Amygdala (tissue), 56 donors: ENCODE measurements at regions not wholly inside any gene's neighbourhood (a gene's known extent, or its start where the extent isn't known, plus 50 kb on each side); places are given as distances from the start of the nearest gene placed in this dataset.

Experiments
- DNase-seq, 56 donors: peaks; one replicate each; lab custom pipeline; 2025; lab: John Stamatoyannopoulos, UW

DNA sequence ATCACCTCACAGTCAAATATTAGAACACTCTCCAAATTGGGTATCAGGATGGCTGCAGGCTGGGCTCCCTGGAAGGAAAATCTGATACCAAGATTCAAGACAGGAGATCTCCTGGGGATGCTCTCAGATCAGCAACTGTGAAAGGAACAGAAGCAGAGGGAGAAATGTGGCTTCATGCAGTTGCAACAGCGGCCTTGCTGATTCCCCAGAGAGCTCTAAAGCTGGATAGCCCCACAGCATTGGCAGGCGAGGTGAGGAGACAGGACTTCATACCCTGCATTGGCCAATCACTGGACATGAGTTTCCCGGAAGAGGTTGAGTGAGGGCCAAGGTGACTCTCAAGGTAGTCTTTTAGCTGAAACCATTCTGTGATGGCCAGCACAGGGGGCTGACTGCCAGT, 190.6 kb downstream of the PTPN20 start:
- DNase-seq: no peak

GRCh38 chr10:47104151-47104605, 192.9 kb downstream of the PTPN20 start:
- DNase-seq: no peak

- no peak for DNase-seq
Observed at GRCh38 chr10:47104786-47105385, 193.7 kb downstream of the PTPN20 start.

DNA sequence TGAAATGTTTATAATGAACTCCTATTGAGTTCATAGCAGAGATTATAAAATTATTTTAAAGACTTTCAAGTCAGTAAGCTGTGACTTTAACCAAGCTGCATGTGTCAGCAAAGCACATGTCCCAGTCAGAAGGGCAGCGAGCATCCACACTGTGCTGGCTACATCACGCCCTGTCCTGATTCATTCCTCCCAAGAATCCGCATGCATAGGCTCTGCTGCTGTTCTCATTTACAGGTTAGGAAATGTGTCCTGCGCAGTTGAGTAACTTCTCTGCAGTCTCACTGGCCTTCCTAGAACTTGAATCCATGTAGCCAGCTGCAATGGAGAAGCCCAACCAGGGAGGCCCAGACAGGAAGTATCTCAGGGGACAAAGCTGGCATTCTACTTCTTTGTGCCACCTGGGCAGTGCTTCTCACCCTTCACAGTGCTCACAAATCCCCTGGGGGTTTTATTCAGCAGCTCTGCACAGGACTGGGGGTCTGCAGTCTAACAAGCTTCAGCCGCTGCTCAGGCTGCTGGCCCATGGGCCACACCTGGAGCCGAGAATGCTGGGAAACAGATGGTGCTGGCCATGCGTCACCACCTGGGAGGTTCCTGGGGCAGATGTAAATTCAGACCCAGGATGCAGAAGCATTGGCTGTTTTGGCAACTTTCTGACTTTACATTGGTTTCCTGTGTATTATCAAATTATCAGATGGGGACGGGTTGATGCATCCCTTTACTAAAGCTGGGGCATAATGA, 192.8 kb upstream of the GDF10 start:
- DNase-seq: no peak

GRCh38 chr10:47109906-47110305, 190.1 kb upstream of the GDF10 start:
- DNase-seq: no peak

DNA sequence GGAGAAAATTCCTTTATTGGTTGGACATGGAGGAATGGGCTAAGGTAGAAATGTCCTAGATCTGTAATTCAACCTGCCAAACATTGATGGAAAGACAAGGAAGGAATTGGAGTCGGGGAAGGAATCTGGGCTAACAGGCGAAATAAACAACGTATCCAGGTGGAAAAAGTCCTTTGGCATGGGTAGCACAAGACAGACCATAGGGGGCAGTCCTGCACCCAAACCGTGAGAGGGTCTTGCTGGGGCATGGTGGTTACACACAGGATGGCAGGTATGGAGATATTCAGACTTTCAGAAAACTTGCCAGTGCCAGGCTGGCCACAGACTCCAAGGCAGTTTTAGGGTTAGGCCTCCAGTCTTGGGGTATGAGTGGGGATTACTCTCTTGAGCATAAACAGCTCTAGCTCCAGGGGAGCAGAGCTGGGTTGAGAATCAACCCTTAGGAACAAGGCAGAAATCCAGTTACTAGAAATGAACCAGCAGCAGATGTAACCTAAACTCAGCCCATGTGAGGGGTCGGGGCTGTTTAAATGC, 188.6 kb upstream of the GDF10 start:
- no peak for DNase-seq

DNA sequence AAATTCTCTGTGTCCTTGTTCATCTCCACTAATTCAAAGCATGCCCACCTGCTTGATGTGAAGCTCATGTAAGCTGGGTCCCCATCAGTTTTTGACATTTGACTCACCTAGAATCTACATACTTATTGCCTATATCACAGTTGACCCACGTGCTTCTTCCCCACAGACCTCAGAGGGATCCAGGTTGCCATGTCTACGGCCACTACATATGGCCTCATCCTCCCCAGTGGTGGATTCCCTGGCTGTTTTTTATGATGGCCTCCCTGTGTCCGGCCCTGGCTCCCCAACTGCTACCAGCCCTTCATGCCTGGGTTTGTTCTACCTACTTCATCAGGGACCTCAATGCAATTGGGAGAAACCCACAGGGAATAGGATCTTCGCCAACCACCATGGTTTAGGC, 187.4 kb upstream of the GDF10 start:
- no peak for DNase-seq

DNA sequence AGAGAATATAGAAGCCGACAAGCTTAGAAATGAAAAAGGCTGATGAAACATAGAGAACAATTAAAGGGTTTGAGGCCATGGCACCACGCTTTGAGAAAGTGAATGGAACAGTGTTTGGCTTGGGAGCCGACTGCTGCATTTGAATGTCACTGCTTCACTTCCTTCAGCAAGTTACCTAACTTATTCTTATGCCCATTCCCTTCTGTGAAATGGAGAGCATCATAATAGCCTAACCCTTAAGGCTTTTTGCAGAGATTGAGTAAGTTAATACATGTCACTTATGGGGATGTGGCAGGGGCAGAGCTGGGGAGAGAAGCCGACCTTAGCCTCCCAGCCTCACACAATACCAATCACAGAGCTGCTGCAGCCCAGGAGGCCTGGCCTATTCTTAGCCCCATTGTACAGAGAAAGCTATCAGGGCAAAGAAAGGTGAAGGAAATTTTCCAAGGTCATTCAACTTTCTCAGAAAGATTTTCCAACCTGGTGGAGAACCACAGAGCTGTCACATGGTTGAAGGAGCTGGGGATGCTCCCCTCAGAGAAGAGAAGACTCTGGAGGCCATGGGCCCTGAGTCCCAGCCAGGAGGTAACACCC, 186.0 kb upstream of the GDF10 start:
- DNase-seq: no peak

DNA sequence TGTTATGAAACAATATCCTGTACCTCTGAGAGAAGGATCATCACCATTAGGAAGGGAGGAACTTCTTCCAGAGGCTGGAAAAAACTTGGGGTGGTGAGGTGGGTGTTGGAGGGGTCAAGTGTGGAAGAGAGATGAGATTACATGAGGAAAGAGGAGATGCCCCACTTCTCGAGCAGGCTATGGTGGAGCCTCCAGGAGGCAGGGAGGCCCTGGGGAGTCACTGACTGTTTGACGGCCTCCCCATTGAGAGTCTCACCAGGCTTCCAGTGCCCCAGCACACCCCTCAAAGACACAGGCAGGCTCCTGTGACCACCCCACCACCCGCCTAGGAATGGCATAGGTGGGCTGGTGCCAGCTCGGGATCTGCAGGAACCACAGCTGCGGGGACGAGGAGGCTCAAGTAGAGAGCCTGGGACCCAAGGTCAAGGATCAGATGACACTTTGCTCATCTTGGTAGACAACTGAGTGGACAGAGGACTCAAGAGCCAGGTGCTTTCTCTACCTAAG, 185.3 kb upstream of the GDF10 start:
- no peak for DNase-seq

DNA sequence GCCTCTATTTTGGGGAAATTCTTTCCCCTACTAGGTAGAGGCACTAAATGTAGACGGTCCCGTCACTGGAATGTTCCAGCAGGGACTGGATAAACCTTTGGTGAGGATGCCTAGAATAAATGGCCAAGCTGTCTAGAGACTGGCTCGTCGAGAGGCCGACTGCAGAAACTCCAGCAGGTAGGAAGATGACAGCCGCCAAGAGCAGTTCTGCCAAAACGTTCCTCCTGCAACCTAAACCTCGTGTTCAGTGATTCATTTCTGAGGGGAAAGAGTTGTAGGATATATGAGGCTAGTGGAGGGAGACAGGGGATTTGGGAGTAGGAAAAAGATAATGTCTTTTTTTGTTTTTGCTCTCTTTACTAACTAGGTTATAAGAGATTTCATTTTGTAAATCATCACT, 184.7 kb upstream of the GDF10 start:
- no peak for DNase-seq

DNA sequence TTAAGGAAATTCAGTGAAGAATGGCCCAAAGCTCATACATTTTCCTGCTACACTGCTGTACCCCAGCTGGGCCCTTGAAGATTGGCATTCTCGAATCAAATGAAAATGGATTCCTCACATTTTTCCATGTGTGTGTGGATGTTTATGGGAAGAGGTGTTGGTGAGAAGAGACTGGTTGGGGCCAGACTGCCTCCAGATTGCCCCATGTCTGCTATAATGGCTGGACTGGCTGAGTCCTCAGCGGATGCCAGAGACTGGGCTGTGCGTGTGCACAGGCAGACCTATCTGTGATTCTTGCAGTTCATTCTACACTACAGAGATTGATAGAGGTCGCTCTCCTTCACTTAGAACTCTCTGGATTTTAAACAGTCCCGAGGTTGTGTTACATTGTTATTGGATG, 183.6 kb upstream of the GDF10 start:
- DNase-seq: no peak

GRCh38 chr10:47118326-47118725, 181.7 kb upstream of the GDF10 start:
- no peak for DNase-seq

DNA sequence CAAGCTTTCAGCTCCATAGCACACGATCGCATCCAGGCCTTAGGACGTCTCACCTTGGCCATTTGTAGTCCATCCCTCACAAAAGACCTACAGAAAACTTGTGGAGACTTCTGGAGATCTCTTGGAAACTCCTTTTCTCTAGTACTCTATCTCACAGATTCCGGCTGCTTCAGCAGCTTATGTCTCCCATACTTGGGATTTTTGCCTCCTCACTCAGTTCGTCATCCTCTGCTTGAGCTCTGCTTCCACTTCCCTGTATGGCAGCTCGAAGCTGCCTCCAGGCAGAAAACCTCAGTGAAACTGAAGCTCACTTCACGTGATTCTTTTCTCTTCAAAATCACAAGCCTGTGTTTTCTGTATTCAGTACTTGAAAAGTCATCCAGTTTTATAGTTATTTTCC, 178.7 kb upstream of the GDF10 start:
- DNase-seq: no peak

DNA sequence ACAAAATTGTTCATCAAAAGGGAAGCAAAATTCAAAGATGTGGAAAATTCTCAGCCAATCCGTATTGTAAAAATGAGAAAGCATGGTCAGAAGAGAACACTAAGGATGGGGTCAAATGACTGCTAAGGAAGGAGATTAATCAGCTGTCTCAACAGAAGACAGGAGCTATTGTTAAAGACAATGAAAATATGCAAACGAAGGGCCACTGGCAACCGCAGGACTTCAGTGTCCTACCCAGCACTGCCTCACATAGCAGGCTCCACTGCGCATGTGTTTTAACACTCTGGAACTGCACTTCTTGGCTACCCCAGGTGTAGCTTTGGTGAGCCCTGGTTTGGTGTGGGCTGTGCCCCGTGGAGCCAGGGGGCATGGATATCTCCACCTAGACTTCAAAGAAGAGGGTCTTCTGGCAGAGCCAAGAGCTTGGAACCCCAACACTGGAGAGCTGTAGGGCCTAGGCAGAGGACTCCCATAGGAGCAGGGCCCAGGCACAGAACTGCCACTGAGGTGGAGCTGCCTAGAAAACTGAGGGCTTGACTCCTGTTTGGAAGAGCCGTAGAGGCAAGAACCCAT, 176.2 kb upstream of the GDF10 start:
- DNase-seq: no peak

GRCh38 chr10:47127188-47127785, 172.7 kb upstream of the GDF10 start:
- DNase-seq: no peak

DNA sequence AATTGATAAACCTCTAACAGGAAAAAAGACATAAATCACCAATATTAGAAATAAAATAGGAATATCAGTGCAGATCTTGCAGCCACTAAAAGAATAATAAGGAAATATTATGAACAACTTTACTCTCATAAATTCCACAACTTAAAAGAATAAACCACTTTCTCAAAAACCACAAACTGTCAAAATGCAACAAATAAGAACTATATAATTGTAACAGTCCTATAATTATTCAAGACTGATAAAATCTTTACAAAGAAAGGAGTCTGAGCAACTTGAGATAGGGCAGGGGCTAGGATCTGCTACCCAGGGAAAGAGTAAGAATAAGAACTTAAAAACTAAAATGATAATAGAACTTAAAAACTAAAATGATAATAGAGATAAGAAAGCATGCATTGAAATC, 169.5 kb upstream of the GDF10 start:
- no peak for DNase-seq

GRCh38 chr10:47133871-47134570, 166.0 kb upstream of the GDF10 start:
- no peak for DNase-seq

- peak in 16 of 56 donors; percentile 3 to 65 (median 14) for DNase-seq
Observed at GRCh38 chr10:47136866-47137265, 163.1 kb upstream of the GDF10 start.

- DNase-seq: no peak
Observed at GRCh38 chr10:47137311-47137851, 162.6 kb upstream of the GDF10 start.

GRCh38 chr10:47139121-47139520, 160.9 kb upstream of the GDF10 start:
- DNase-seq: no peak
